ENCODE measurements at regions not wholly inside any gene's neighbourhood (a gene's known extent, or its start where the extent isn't known, plus 50 kb on each side); places are given as distances from the start of the nearest gene placed in this dataset.
"Not testable (repeated sequence)": the region's sequence is repeated elsewhere in the genome, so short reads cannot be mapped to it uniquely, and the experiment has no call there.

GRCh38 chr3:20696388-20697150, 510.6 kb upstream of the SGO1 start:
- no peak for DNase-seq

DNA sequence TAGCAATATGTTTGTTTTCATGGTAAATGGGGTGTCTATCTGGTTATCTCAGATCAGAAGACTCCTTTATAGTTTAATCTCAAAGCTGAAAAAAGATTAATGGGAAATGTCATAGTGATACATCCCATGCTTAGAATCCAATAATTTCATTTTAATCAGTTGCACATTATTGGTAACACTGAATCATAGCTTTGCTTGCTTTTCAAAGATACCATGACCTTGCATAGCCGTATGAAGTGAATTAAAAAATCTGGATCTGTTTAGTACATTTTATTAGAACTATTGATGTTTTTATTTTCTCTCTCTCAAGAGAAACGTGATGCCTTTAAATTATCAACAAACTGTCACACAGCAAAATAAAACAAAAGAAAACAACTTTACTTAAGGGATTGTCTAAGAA, 506.7 kb upstream of the SGO1 start:
- DNase-seq = no peak

- no peak for DNase-seq
These were observed 497.9 kb upstream of the SGO1 start for GRCh38 chr3:20683910-20684309.

DNA sequence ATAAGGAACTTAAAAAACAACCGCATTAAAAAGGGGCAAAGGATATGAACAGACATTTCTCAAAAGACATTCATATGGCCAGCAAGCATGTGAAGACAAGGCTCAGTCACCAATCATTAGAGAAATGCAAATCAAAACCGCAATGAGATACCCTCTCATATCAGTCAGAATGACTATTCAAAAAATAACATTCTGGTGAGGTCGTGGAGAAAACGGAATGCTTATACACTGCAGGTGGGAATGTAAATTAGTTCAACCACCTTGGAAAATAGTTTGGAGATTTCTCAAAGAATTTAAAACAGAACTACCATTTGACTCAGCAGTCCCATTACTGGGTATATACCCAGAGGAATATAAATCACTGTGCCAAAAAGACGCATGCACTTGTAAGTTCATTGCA, 496.6 kb upstream of the SGO1 start:
- DNase-seq = no peak

DNA sequence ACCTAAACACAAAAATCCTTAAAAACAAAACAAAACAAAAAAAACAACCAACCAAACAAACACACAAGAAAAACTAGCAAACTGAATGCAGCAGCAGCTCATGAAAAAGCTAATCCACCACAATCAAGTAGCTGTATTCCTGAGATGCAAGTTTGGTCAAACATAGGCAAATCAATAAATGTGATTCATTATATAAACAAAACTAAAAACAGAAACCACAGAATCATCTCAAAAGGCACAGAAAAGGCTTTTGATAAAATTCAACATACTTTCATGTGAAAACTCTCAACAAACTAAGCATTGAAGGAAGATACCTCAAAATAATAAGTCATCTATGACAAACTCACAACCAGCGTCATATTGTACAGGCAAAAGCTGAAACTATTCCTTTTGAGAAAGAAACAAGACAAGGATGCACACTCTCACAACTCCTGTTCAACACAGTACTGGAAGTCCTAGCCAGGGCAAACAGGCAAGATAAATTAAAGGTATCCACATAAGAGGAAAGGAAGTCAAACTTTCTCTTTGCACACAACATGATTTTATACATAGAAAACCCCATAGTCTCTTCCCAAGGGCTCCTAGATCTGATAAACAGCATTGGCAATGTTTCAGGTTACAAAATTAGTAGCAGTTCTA, 495.1 kb upstream of the SGO1 start:
- no peak for DNase-seq

GRCh38 chr3:20673866-20674265, 487.9 kb upstream of the SGO1 start:
- no peak for DNase-seq

DNA sequence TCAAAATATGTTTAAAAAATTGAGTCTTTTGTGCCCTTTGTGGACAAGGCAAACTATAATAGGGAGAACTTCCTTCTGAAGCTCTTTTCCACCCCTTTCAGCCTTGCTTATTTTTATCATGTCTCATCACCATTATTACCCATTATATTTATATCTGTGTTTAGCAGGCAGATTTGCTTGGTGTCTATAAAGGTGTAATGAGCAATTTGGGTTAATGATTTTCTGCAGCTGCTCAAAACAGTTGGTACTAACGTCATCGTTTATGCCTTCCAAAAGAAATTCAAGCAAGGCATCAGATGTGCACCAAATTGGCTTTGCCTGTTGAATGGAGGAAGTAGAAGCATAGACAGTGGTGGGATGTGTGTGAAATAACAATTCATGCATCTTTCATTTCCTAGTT, 483.7 kb upstream of the SGO1 start:
- DNase-seq = no peak

GRCh38 chr3:20669184-20669583, 483.2 kb upstream of the SGO1 start:
- no peak for DNase-seq

DNA sequence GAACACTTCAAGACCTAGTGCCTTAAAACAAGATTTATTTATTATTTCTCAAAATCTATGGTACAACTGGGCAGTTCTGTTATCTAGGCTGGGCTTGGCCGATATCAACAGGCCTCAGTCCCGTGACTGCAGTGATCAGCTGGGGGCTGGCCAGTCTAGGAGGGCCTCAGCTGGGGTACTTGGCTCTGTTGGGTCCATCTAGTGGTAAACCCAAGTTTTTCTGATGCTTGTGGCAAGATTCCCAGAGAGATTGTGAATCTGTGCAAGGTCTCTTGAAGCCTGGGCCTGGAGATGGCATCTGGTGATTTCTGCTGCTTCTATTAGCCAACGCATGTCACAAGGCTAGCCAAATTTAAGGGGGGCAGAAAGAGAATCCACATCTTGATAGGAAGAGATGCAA, 482.4 kb upstream of the SGO1 start:
- no peak for DNase-seq

DNA sequence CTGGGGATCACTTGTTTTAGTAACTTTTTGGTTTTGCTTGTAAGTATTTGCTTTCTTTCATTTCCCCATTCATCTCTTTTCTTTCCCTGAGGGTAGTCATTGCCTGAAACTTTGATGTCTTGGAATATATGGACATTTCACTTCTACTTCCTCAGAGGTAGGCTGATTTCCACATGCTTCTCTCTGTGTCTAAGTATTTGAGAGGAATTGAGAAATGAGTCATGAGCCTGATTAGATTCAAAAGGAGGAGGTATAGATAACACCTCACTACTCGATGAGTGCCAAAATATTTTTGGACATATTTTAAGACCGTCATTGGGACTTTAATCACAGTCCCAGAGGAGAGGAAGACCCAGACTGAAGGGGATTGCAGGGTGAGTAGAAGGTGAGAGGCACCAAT, 480.1 kb upstream of the SGO1 start:
- DNase-seq = no peak

GRCh38 chr3:20658491-20658890, 472.5 kb upstream of the SGO1 start:
- DNase-seq = no peak

DNA sequence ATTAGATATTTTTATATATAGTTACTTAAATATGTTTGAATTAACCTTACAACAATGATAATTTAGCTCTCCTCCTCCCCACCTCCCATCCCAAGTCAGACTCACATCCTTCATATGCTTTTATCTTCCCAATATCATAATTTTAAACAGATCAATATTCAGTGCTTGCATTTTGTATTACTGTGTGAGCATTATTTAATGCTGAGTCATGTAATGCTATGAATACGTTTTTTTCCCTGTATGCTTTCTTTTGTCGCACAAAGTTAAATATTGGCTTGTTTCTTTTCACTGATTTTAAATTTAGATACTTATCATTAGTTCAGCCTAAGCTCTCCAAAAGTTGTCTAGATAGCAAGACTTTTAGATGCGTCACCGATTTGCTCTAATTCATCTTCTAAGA, 471.6 kb upstream of the SGO1 start:
- DNase-seq = no peak

GRCh38 chr3:20652231-20652986, 466.4 kb upstream of the SGO1 start:
- DNase-seq = no peak

- no peak for DNase-seq
These were observed 462.9 kb upstream of the SGO1 start for GRCh38 chr3:20648921-20649381.

- no peak for DNase-seq
These were observed 462.3 kb upstream of the SGO1 start for GRCh38 chr3:20648294-20648693.

- DNase-seq = no peak
These were observed 460.4 kb upstream of the SGO1 start for GRCh38 chr3:20646425-20646824.

DNA sequence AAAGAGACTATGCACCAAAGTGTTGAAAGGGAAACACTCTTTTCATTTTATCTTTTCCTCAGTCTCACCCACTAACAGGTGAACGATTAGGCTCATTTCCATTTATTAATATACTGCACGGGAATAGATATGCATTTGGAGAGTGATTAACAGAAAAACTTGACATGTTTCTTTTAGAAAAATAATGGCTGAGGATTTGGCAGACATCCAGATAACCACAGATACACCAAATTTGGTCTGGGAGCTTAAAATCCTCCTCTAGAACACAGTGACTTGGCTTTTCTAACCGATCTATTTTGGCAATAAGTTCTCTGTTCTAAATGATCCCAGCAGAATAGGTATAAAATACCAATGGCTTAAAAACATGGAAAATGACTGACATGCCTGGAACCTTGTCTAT, 459.3 kb upstream of the SGO1 start:
- no peak for DNase-seq

- no peak for DNase-seq
These were observed 451.7 kb upstream of the SGO1 start for GRCh38 chr3:20637729-20638128.

DNA sequence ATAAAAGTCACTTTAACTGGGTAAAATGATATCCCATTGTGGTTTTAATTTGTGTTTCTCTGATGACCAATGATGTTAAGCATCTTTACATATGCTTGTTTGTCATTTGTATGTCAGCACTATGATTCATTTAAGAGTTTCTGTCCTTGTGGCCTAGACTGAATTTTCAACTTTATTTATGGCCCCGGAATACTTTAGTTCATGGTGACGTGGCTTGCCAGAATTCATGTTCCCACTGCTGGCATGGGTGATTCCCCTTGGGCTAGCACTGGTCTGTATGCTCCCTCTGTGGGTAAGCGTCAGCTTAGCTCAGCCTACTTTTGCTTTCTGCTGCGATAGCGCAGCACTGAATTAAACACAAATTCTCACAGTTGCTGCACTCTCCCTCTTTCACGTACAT, 436.3 kb upstream of the SGO1 start:
- no peak for DNase-seq

DNA sequence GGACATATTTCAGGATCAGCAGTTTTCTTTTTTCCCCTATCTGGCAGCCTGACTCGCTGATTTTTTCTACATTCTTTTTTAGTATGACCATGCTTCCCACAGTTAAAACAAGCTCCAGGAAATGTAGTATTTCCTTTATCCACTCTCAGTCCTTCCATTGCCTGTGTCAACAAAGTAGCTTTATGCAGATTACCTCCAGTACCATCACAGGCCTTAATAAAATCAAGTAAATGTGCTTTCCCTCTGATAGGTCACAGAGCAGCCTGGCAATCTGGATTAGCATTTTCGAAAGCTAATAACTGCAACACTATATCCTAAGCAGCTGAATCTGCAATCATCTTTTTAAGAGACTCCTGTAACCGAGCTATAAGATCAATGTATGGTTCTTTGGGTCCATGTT, 432.6 kb upstream of the SGO1 start:
- DNase-seq = not testable (repeated sequence)

- DNase-seq = not testable (repeated sequence)
These were observed 432.2 kb upstream of the SGO1 start for GRCh38 chr3:20618181-20618580.

DNA sequence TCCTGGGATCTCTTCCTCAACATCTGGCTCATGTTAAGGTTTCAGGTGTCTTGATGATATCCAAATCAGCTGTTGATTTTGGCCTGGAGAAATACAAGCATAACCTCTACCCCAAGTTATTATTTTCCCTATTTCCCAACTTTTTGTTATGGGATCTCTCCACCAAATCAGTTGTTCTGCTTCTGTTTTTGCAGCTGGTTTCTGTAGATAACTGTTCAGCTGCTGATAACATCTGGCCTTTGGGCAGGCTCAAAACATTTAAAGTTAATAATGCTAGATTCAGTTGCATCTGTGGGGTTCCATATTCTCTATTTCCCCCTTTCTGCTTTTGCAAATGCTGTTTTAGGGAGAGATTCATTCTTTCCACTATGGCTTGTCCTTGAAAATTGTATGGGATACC, 430.0 kb upstream of the SGO1 start:
- not testable (repeated sequence) for DNase-seq

GRCh38 chr3:20608054-20608738, 422.2 kb upstream of the SGO1 start:
- DNase-seq = no peak
